HEK293 (cell line): ENCODE measurements at regions not wholly inside any gene's neighbourhood (a gene's known extent, or its start where the extent isn't known, plus 50 kb on each side); places are given as distances from the start of the nearest gene placed in this dataset.

Experiments used
- CTCF ChIA-PET: fragments of 350-600 bp; formaldehyde crosslinking; extraction: SDS; loops from one replicate; lab custom pipeline; 2021; ENCODE audit warnings: antibody characterized with exemption; lab: Yijun Ruan, JAX
- POLR2A ChIA-PET: fragments of 300-600 bp; formaldehyde crosslinking; extraction: SDS; loops from one replicate; lab custom pipeline; 2020; ENCODE audit warnings: antibody characterized with exemption, inconsistent platforms; lab: Yijun Ruan, JAX
- H3K27ac ChIP-seq: fragments of 200-500 bp; sonication (Bioruptor generic); 2 replicates; pipeline ENCODE4 v1.5.1; 2014; ENCODE audit warnings: low read depth, low read length, control low read depth, inconsistent platforms; ENCODE audit errors: extremely low read depth
- H3K36me3 ChIP-seq, 2 experiments: fragments of 200-500 bp in 1 of 2; sonication (Bioruptor generic) in 1 of 2; 1 replicate in 1 of 2; 2 replicates in 1 of 2; pipeline ENCODE4 v1.5.1; 2014 to 2017; ENCODE audit warnings: inconsistent platforms in 2 of 2, low read length in 2 of 2; ENCODE audit not compliant: control insufficient read depth in 2 of 2, insufficient read depth in 1 of 2
- H3K4me1 ChIP-seq: fragments of 200-500 bp; sonication (Bioruptor generic); 2 replicates; pipeline ENCODE4 v1.5.1; 2014; ENCODE audit warnings: mild to moderate bottlenecking, low read length, inconsistent platforms; ENCODE audit not compliant: control insufficient read depth, insufficient read depth
- H3K4me3 ChIP-seq: 2 replicates; pipeline ENCODE4 v1.5.1; 2011; ENCODE audit warnings: low read depth, mild to moderate bottlenecking, control low read depth, low read length, moderate library complexity
- H3K9me3 ChIP-seq: fragments of 200-500 bp; sonication (Bioruptor generic); 2 replicates; pipeline ENCODE4 v1.5.1; 2014; ENCODE audit warnings: low read depth, low read length, inconsistent platforms; ENCODE audit not compliant: control insufficient read depth, insufficient read depth
- ATF2 ChIP-seq: fragments of 450-650 bp; formaldehyde crosslinking; IDR thresholded peaks from 2 replicates; pipeline ENCODE4 v1.5.1; 2016; ENCODE audit warnings: missing biosample characterization, missing genetic modification characterization, low read depth
- ZBTB17 ChIP-seq: fragments of 450-650 bp; formaldehyde crosslinking; IDR thresholded peaks from 2 replicates; pipeline ENCODE4 v1.5.1; 2016; ENCODE audit warnings: missing biosample characterization, missing genetic modification characterization
- ZNF114 ChIP-seq: fragments of 450-650 bp; formaldehyde crosslinking; IDR thresholded peaks from 2 replicates; pipeline ENCODE4 v1.5.0; 2017; ENCODE audit warnings: missing biosample characterization, missing genetic modification characterization
- ZNF175 ChIP-seq: fragments of 450-650 bp; formaldehyde crosslinking; IDR thresholded peaks from 2 replicates; pipeline ENCODE4 v1.5.1; 2016; ENCODE audit warnings: missing biosample characterization, missing genetic modification characterization
- ZNF514 ChIP-seq: fragments of 450-650 bp; formaldehyde crosslinking; IDR thresholded peaks from 2 replicates; pipeline ENCODE4 v1.5.1; 2016; ENCODE audit warnings: missing biosample characterization, missing genetic modification characterization
- ZNF624 ChIP-seq: fragments of 450-650 bp; formaldehyde crosslinking; IDR thresholded peaks from 2 replicates; pipeline ENCODE4 v1.5.1; 2017; ENCODE audit warnings: missing biosample characterization, missing genetic modification characterization
- ZNF645 ChIP-seq: fragments of 450-650 bp; formaldehyde crosslinking; IDR thresholded peaks from 2 replicates; pipeline ENCODE4; 2016; ENCODE audit warnings: missing biosample characterization, missing genetic modification characterization
- ZNF76 ChIP-seq: fragments of 450-650 bp; formaldehyde crosslinking; IDR thresholded peaks from 2 replicates; pipeline ENCODE4; 2016; ENCODE audit warnings: low read depth, missing biosample characterization, missing genetic modification characterization, borderline replicate concordance
- ZNF776 ChIP-seq: fragments of 450-650 bp; formaldehyde crosslinking; IDR thresholded peaks from 2 replicates; pipeline ENCODE4 v1.5.0; 2017; ENCODE audit warnings: missing biosample characterization, missing genetic modification characterization, borderline replicate concordance
- ZSCAN30 ChIP-seq: fragments of 450-650 bp; IDR thresholded peaks from 2 replicates; pipeline ENCODE4 v1.5.1; 2018; ENCODE audit warnings: missing biosample characterization, mild to moderate bottlenecking, missing genetic modification characterization, moderate library complexity
- TF ChIP-seq, protein P1 (sequence below): fragments of 450-650 bp; formaldehyde crosslinking; IDR thresholded peaks from 2 replicates; pipeline ENCODE4 v1.5.1; 2016; ENCODE audit warnings: missing biosample characterization, missing genetic modification characterization
- TF ChIP-seq, protein P2 (sequence below): fragments of 450-650 bp; formaldehyde crosslinking; conservative IDR thresholded peaks from 2 replicates; pipeline ENCODE4 v1.5.1; 2016; ENCODE audit warnings: low read depth, missing biosample characterization, missing genetic modification characterization
- TF ChIP-seq, protein P3 (sequence below): IDR thresholded peaks from 2 replicates; pipeline ENCODE4 v1.6.1; 2011; ENCODE audit warnings: mild to moderate bottlenecking, low read depth, low read length, borderline replicate concordance
- TF ChIP-seq, protein P4 (sequence below): fragments of 450-650 bp; formaldehyde crosslinking; IDR thresholded peaks from 2 replicates; pipeline ENCODE4 v1.5.1; 2016; ENCODE audit warnings: missing biosample characterization, missing genetic modification characterization

GRCh38 chr9:90983394-90983793 is 181.8 kb downstream of the SYK start:
- Histone ChIP-seq H3K9me3 (no peaks in the 10 kb centered on the region), H3K36me3 (no peaks in the 10 kb centered on the region), H3K4me3 (no peak overlapping the region), H3K27ac (no peak overlapping the region), H3K4me1 (no peaks in the 10 kb centered on the region)
- ChIA-PET POLR2A (no interaction called here), CTCF (interaction anchor here (5.3 kb wide), 1 partner anchor 68 kb away, joined by 32 read pairs; no protein-coding TSS in a partner anchor)
- TF ChIP-seq, protein P1, sequence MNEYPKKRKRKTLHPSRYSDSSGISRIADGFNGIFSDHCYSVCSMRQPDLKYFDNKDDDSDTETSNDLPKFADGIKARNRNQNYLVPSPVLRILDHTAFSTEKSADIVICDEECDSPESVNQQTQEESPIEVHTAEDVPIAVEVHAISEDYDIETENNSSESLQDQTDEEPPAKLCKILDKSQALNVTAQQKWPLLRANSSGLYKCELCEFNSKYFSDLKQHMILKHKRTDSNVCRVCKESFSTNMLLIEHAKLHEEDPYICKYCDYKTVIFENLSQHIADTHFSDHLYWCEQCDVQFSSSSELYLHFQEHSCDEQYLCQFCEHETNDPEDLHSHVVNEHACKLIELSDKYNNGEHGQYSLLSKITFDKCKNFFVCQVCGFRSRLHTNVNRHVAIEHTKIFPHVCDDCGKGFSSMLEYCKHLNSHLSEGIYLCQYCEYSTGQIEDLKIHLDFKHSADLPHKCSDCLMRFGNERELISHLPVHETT (tag by site-specific recombination), result no peak
- no peak for TF ChIP-seq ZNF114 (tag by site-specific recombination)
- TF ChIP-seq ZSCAN30 (tag by site-specific recombination), result no peak
- no peak for TF ChIP-seq ZNF645 (tag by site-specific recombination)
- TF ChIP-seq, protein P2, sequence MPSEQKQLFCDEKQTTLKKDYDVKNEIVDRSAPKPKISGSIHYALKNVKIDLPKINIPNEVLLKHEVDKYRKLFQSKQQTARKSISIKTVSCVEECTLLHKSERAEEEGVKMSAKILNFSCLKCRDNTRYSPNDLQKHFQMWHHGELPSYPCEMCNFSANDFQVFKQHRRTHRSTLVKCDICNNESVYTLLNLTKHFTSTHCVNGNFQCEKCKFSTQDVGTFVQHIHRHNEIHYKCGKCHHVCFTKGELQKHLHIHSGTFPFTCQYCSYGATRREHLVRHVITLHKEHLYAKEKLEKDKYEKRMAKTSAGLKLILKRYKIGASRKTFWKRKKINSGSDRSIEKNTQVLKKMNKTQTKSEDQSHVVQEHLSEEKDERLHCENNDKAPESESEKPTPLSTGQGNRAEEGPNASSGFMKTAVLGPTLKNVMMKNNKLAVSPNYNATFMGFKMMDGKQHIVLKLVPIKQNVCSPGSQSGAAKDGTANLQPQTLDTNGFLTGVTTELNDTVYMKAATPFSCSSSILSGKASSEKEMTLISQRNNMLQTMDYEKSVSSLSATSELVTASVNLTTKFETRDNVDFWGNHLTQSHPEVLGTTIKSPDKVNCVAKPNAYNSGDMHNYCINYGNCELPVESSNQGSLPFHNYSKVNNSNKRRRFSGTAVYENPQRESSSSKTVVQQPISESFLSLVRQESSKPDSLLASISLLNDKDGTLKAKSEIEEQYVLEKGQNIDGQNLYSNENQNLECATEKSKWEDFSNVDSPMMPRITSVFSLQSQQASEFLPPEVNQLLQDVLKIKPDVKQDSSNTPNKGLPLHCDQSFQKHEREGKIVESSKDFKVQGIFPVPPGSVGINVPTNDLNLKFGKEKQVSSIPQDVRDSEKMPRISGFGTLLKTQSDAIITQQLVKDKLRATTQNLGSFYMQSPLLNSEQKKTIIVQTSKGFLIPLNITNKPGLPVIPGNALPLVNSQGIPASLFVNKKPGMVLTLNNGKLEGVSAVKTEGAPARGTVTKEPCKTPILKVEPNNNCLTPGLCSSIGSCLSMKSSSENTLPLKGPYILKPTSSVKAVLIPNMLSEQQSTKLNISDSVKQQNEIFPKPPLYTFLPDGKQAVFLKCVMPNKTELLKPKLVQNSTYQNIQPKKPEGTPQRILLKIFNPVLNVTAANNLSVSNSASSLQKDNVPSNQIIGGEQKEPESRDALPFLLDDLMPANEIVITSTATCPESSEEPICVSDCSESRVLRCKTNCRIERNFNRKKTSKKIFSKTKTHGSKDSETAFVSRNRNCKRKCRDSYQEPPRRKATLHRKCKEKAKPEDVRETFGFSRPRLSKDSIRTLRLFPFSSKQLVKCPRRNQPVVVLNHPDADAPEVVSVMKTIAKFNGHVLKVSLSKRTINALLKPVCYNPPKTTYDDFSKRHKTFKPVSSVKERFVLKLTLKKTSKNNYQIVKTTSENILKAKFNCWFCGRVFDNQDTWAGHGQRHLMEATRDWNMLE (tag by site-specific recombination), result no peak
- TF ChIP-seq ZNF76 (tag by site-specific recombination), result no peak
- no peak for TF ChIP-seq ZNF776 (tag by site-specific recombination)
- TF ChIP-seq ZBTB17, result no peak
- TF ChIP-seq ZNF175 (tag by site-specific recombination), result no peak
- TF ChIP-seq, protein P3, sequence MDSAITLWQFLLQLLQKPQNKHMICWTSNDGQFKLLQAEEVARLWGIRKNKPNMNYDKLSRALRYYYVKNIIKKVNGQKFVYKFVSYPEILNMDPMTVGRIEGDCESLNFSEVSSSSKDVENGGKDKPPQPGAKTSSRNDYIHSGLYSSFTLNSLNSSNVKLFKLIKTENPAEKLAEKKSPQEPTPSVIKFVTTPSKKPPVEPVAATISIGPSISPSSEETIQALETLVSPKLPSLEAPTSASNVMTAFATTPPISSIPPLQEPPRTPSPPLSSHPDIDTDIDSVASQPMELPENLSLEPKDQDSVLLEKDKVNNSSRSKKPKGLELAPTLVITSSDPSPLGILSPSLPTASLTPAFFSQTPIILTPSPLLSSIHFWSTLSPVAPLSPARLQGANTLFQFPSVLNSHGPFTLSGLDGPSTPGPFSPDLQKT, result no peak
- no peak for TF ChIP-seq ZNF514 (tag by site-specific recombination)
- no peak for TF ChIP-seq ATF2 (tag by site-specific recombination)
- no peak for TF ChIP-seq ZNF624 (tag by site-specific recombination)
- TF ChIP-seq, protein P4, sequence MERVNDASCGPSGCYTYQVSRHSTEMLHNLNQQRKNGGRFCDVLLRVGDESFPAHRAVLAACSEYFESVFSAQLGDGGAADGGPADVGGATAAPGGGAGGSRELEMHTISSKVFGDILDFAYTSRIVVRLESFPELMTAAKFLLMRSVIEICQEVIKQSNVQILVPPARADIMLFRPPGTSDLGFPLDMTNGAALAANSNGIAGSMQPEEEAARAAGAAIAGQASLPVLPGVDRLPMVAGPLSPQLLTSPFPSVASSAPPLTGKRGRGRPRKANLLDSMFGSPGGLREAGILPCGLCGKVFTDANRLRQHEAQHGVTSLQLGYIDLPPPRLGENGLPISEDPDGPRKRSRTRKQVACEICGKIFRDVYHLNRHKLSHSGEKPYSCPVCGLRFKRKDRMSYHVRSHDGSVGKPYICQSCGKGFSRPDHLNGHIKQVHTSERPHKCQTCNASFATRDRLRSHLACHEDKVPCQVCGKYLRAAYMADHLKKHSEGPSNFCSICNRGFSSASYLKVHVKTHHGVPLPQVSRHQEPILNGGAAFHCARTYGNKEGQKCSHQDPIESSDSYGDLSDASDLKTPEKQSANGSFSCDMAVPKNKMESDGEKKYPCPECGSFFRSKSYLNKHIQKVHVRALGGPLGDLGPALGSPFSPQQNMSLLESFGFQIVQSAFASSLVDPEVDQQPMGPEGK (tag by site-specific recombination), result no peak
